DOHH2 (cell line): ENCODE measurements at regions not wholly inside any gene's neighbourhood (a gene's known extent, or its start where the extent isn't known, plus 50 kb on each side); places are given as distances from the start of the nearest gene placed in this dataset.
"Not testable (repeated sequence)": the region's sequence is repeated elsewhere in the genome, so short reads cannot be mapped to it uniquely, and the experiment has no call there.

Source experiments
- H3F3A ChIP-seq: fragments of 200-600 bp; sonication (generic), shearing (Covaris generic); 2 replicates; pipeline ENCODE4 v1.6.0; 2016; ENCODE audit warnings: antibody characterized with exemption, mild to moderate bottlenecking; ENCODE audit not compliant: control insufficient read depth, insufficient read depth
- H3K27ac ChIP-seq: fragments of 200-600 bp; sonication (generic); 2 replicates; pipeline ENCODE4 v1.5.1; 2014; ENCODE audit warnings: low read depth, mild to moderate bottlenecking, low read length, moderate library complexity
- H3K27me3 ChIP-seq: fragments of 200-600 bp; sonication (generic); 2 replicates; pipeline ENCODE4 v1.6.1; 2014; ENCODE audit warnings: mild to moderate bottlenecking, low read length, mixed read lengths; ENCODE audit not compliant: control insufficient read depth
- H3K36me3 ChIP-seq: fragments of 200-600 bp; sonication (generic); 2 replicates; pipeline ENCODE4 v1.6.1; 2014; ENCODE audit warnings: mild to moderate bottlenecking, low read length, moderate library complexity, mixed read lengths; ENCODE audit not compliant: control insufficient read depth
- H3K4me1 ChIP-seq: fragments of 200-600 bp; sonication (generic); 2 replicates; pipeline ENCODE4 v1.6.1; 2014; ENCODE audit warnings: mild to moderate bottlenecking, low read length, mixed read lengths; ENCODE audit not compliant: control insufficient read depth
- H3K4me2 ChIP-seq: fragments of 200-600 bp; sonication (generic); 2 replicates; pipeline ENCODE4 v1.6.0; 2014; ENCODE audit warnings: mild to moderate bottlenecking, low read length, moderate library complexity
- H3K4me3 ChIP-seq: fragments of 200-600 bp; sonication (generic); 2 replicates; pipeline ENCODE4 v1.5.1; 2014; ENCODE audit warnings: mild to moderate bottlenecking, low read length, mixed read lengths
- H3K79me2 ChIP-seq: fragments of 200-600 bp; sonication (generic); 2 replicates; pipeline ENCODE4 v1.6.1; 2014; ENCODE audit warnings: mild to moderate bottlenecking, low read length, mixed read lengths; ENCODE audit not compliant: control insufficient read depth
- H3K9me2 ChIP-seq: fragments of 200-600 bp; sonication (generic); replicated peaks from 2 replicates; pipeline ENCODE4 v1.6.1; 2014; ENCODE audit warnings: mild to moderate bottlenecking, low read length, mixed read lengths; ENCODE audit not compliant: control insufficient read depth
- H3K9me3 ChIP-seq: fragments of 200-600 bp; sonication (generic); 2 replicates; pipeline ENCODE4 v1.6.1; 2014; ENCODE audit warnings: antibody characterized with exemption, low read length, mixed read lengths; ENCODE audit not compliant: control insufficient read depth, insufficient read depth
- H4K20me1 ChIP-seq: fragments of 200-600 bp; sonication (generic); 2 replicates; pipeline ENCODE4 v1.6.0; 2014; ENCODE audit warnings: low read depth, mild to moderate bottlenecking, antibody characterized with exemption, low read length, moderate library complexity; ENCODE audit not compliant: control insufficient read depth, insufficient read depth
- CTCF ChIP-seq: fragments of 200-600 bp; sonication (generic); IDR thresholded peaks from one replicate; pipeline ENCODE4 v1.5.1; 2014; ENCODE audit warnings: antibody characterized with exemption, mild to moderate bottlenecking, low read depth, low read length; ENCODE audit not compliant: poor library complexity, severe bottlenecking
- EZH2phosphoT487 ChIP-seq: fragments of 200-600 bp; sonication (generic); IDR thresholded peaks from 2 replicates; pipeline ENCODE4 v1.6.1; 2017; ENCODE audit warnings: borderline replicate concordance, mild to moderate bottlenecking, antibody characterized with exemption, low read length, moderate library complexity, mixed read lengths

GRCh38 chr2:56053679-56054078, 130.1 kb upstream of the EFEMP1 start:
- Histone ChIP-seq H3K4me1 (no peaks in the 10 kb centered on the region), H3K9me2 (no peaks in the 10 kb centered on the region), H3F3A (no peaks in the 10 kb centered on the region), H3K9me3 (no peaks in the 10 kb centered on the region), H4K20me1 (no peaks in the 10 kb centered on the region), H3K27ac (no peak overlapping the region), H3K4me2 (no peak overlapping the region), H3K36me3 (no peaks in the 10 kb centered on the region), H3K79me2 (no peaks in the 10 kb centered on the region), H3K4me3 (no peak overlapping the region), H3K27me3 (no peaks in the 10 kb centered on the region)
- TF ChIP-seq CTCF (no peak), EZH2phosphoT487 (no peak)

GRCh38 chr2:56055405-56055804, 128.4 kb upstream of the CCDC85A start:
- no peak overlapping the region for H3K27ac ChIP-seq
- no peaks in the 10 kb centered on the region for H3K36me3 ChIP-seq
- no peak overlapping the region for H3K4me3 ChIP-seq
- H3K4me1 ChIP-seq = no peaks in the 10 kb centered on the region
- no peak overlapping the region for H3K4me2 ChIP-seq
- H4K20me1 ChIP-seq = no peaks in the 10 kb centered on the region
- H3K9me2 ChIP-seq = no peaks in the 10 kb centered on the region
- H3K9me3 ChIP-seq = no peaks in the 10 kb centered on the region
- H3K79me2 ChIP-seq = no peaks in the 10 kb centered on the region
- no peaks in the 10 kb centered on the region for H3K27me3 ChIP-seq
- H3F3A ChIP-seq = no peaks in the 10 kb centered on the region
- TF ChIP-seq EZH2phosphoT487 = no peak
- no peak for TF ChIP-seq CTCF

- H3K27ac ChIP-seq, H3K4me1 ChIP-seq, H3K4me2 ChIP-seq, H4K20me1 ChIP-seq, H3K9me3 ChIP-seq, H3K27me3 ChIP-seq, H3K4me3 ChIP-seq, H3K9me2 ChIP-seq, H3K36me3 ChIP-seq, H3F3A ChIP-seq, H3K79me2 ChIP-seq: not testable (repeated sequence)
These were observed 122.5 kb upstream of the CCDC85A start for GRCh38 chr2:56061327-56061726.

GRCh38 chr2:56068746-56069145, 115.0 kb upstream of the CCDC85A start:
- no peaks in the 10 kb centered on the region for H3F3A ChIP-seq
- no peaks in the 10 kb centered on the region for H3K4me1 ChIP-seq
- H3K4me3 ChIP-seq = no peak overlapping the region
- no peaks in the 10 kb centered on the region for H3K36me3 ChIP-seq
- no peak overlapping the region for H3K27ac ChIP-seq
- TF ChIP-seq EZH2phosphoT487 (no peak), CTCF (no peak)
- H3K9me3 ChIP-seq = no peaks in the 10 kb centered on the region
- H3K27me3 ChIP-seq = no peaks in the 10 kb centered on the region
- H4K20me1 ChIP-seq = no peaks in the 10 kb centered on the region
- no peak overlapping the region for H3K4me2 ChIP-seq
- no peaks in the 10 kb centered on the region for H3K9me2 ChIP-seq
- no peaks in the 10 kb centered on the region for H3K79me2 ChIP-seq
